Lower lobe of right lung (tissue), 2 donors: ENCODE measurements at regions not wholly inside any gene's neighbourhood (a gene's known extent, or its start where the extent isn't known, plus 50 kb on each side); places are given as distances from the start of the nearest gene placed in this dataset. TPM values are rescaled to one million over a fixed set of nuclear protein-coding genes. Genes with fewer than 3 reads are reported as not detected.
"Not testable (repeated sequence)": the region's sequence is repeated elsewhere in the genome, so short reads cannot be mapped to it uniquely, and the experiment has no call there.

Source experiments
- ATAC-seq, 2 donors: fragments of 200-7000 bp; cut with Tn5 transposase; one replicate each; pipeline ENCODE4 v1.9.1; 2020 to 2022; ENCODE audit warnings: mild to moderate bottlenecking in 2 of 2, moderate library complexity in 2 of 2
- DNase-seq: peaks from one replicate; pipeline ENCODE4 v3.0.0-alpha.2; 2020
- H3K27ac ChIP-seq: fragments of 200-600 bp; one replicate; pipeline ENCODE4 v1.8.0; 2022
- H3K27me3 ChIP-seq: fragments of 200-600 bp; one replicate; pipeline ENCODE4 v1.8.0; 2022; ENCODE audit warnings: low read depth
- H3K36me3 ChIP-seq: fragments of 200-600 bp; one replicate; pipeline ENCODE4 v1.8.0; 2022; ENCODE audit warnings: mild to moderate bottlenecking
- H3K4me1 ChIP-seq: fragments of 200-600 bp; one replicate; pipeline ENCODE4 v1.8.0; 2022
- H3K4me3 ChIP-seq: fragments of 200-600 bp; one replicate; pipeline ENCODE4 v1.8.0; 2022; ENCODE audit warnings: mild to moderate bottlenecking
- H3K9me3 ChIP-seq: fragments of 200-600 bp; one replicate; pipeline ENCODE4 v1.8.0; 2022
- intact Hi-C: fragments of 100-400 bp; cut with DNase I; formaldehyde crosslinking; loops from one replicate; pipeline ENCODE4 v1.11.0; 2022
- microRNA-seq: library from miRNA; unstranded; fragments of <30 nt; microRNA quantifications from one replicate; pipeline ENCODE4 v1.2.0, GENCODE V29; 2020; ENCODE audit warnings: borderline number of aligned reads
- TF ChIP-seq, protein P1 (sequence below): fragments of 200-600 bp; IDR thresholded peaks from one replicate; pipeline ENCODE4 v1.8.0; 2022; ENCODE audit warnings: antibody characterized with exemption, mild to moderate bottlenecking
- donor health status: DM: no; HTN: yes; CAD: no; lungs with severe emphysema.

GRCh38 chr6:27190126-27190525 is 57.4 kb upstream of the PRSS16 start:
- intact Hi-C loops: no loop called here

GRCh38 chr6:27194453-27194852 is 53.0 kb upstream of the PRSS16 start:
- DNase-seq, H3K36me3 ChIP-seq, ATAC-seq, H3K9me3 ChIP-seq, H3K27ac ChIP-seq, intact Hi-C loops, H3K4me3 ChIP-seq, H3K27me3 ChIP-seq, H3K4me1 ChIP-seq: not testable (repeated sequence)

More at GRCh38 chr6:27190126-27190525, 57.4 kb upstream of the PRSS16 start:
- H3K27ac ChIP-seq: no peak overlapping the region
- TF ChIP-seq, protein P1, sequence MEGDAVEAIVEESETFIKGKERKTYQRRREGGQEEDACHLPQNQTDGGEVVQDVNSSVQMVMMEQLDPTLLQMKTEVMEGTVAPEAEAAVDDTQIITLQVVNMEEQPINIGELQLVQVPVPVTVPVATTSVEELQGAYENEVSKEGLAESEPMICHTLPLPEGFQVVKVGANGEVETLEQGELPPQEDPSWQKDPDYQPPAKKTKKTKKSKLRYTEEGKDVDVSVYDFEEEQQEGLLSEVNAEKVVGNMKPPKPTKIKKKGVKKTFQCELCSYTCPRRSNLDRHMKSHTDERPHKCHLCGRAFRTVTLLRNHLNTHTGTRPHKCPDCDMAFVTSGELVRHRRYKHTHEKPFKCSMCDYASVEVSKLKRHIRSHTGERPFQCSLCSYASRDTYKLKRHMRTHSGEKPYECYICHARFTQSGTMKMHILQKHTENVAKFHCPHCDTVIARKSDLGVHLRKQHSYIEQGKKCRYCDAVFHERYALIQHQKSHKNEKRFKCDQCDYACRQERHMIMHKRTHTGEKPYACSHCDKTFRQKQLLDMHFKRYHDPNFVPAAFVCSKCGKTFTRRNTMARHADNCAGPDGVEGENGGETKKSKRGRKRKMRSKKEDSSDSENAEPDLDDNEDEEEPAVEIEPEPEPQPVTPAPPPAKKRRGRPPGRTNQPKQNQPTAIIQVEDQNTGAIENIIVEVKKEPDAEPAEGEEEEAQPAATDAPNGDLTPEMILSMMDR: no peak
- H3K9me3 ChIP-seq: no peaks in the 10 kb centered on the region
- no peaks in the 10 kb centered on the region for H3K4me1 ChIP-seq
- no peaks in the 10 kb centered on the region for H3K36me3 ChIP-seq
- ATAC-seq: no peak
- no peak overlapping the region for H3K4me3 ChIP-seq
- H3K27me3 ChIP-seq: no peaks in the 10 kb centered on the region
- no peak for DNase-seq

DNA sequence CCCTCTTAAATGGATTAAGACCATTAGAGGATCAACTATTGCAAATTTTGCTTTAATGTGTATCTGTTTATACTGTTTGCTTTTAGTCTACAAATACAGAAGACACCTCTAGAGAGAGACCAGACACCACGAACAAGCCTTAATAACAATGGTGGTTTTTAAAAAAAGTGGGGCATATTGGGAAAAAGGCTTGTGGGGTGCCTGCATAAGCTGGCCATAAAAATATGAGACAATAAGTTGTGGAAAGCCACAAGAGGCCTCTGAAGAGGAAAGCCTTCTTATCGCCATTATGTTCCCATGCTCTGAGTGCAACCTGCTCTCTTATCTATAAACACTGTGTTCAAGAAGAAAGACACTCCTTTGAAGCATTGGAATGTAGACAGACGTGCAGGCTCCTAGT is 52.0 kb upstream of the PRSS16 start:
- H3K9me3 ChIP-seq, H3K4me3 ChIP-seq, intact Hi-C loops, ATAC-seq, H3K27ac ChIP-seq, H3K4me1 ChIP-seq, H3K27me3 ChIP-seq, H3K36me3 ChIP-seq, DNase-seq: not testable (repeated sequence)

Small RNAs in the stretch of these regions (microRNA-seq; reads per million reads assigned to microRNA genes)
- not detected for gene MIR3143
